ENCODE measurements at regions not wholly inside any gene's neighbourhood (a gene's known extent, or its start where the extent isn't known, plus 50 kb on each side); places are given as distances from the start of the nearest gene placed in this dataset.

- no peaks in the 10 kb centered on the region for H3K79me1 ChIP-seq (ENCODE audit: low read depth in 1 of 2, low read length in 2 of 2)
- no peak overlapping the region for H3K23ac ChIP-seq (ENCODE audit: low read depth, low read length)
- in situ Hi-C loops (cut with MboI; ENCODE audit: low sequenced_read_pairs), result no loop called here
- no TSS peak for BruUV-seq (replicated peaks)
- no peak overlapping the region for H4K8ac ChIP-seq (ENCODE audit: low read depth in 2 of 2, low read length in 2 of 2)
- H3K36me3 ChIP-seq (ENCODE audit: control insufficient read depth, insufficient read depth, low read length), result no peaks in the 10 kb centered on the region
- no peak overlapping the region for H2BK5ac ChIP-seq (ENCODE audit: low read depth, low read length, poor library complexity, severe bottlenecking)
- H3K27me3 ChIP-seq (ENCODE audit: control insufficient read depth, insufficient read depth, low read length), result peaks cover 6% of the 10 kb centered on the region
- WGBS, 2 experiments (ENCODE audit: extremely low coverage in 2 of 2, insufficient read length in 1 of 2), result no CpG with 5 or more reads among the region's 3 CpGs
- no peak overlapping the region for H2AFZ ChIP-seq (replicated peaks; ENCODE audit: low read length, poor library complexity)
- no peak overlapping the region for H3K4me3 ChIP-seq (ENCODE audit: insufficient read depth, low read depth, low read length)
- H3K9me1 ChIP-seq (ENCODE audit: insufficient read depth, low read length), result no peaks in the 10 kb centered on the region
- no peak overlapping the region for H3K4me2 ChIP-seq (ENCODE audit: low read depth, low read length)
- H2BK20ac ChIP-seq (ENCODE audit: low read depth, low read length), result no peak overlapping the region
- intact Hi-C loops (cut with micrococcal nuclease), result no loop called here
- no peak overlapping the region for H3K4ac ChIP-seq (ENCODE audit: low read depth, low read length)
- no peak overlapping the region for H2BK15ac ChIP-seq (ENCODE audit: low read depth, low read length)
- H2AK5ac ChIP-seq (ENCODE audit: low read depth, low read length), result no peak overlapping the region
- dilution Hi-C loops (cut with HindIII; ENCODE audit: low sequenced_read_pairs, unreplicated experiment), result no loop called here
- H3K9ac ChIP-seq (ENCODE audit: low read depth, low read length), result no peak overlapping the region
- H3K56ac ChIP-seq (ENCODE audit: extremely low read depth, insufficient read depth, low read length), result no peak overlapping the region
- no peaks in the 10 kb centered on the region for H4K20me1 ChIP-seq (ENCODE audit: insufficient read depth, low read length)
- no peak overlapping the region for H4K5ac ChIP-seq (ENCODE audit: low read depth, low read length)
- H3K4me1 ChIP-seq (ENCODE audit: control insufficient read depth, insufficient read depth, low read length), result no peaks in the 10 kb centered on the region
- no peak for TF ChIP-seq USF2 (IDR thresholded peaks at IDR 0.05; ENCODE audit: low read depth, low read length)
- TF ChIP-seq MAZ (IDR thresholded peaks at IDR 0.05; ENCODE audit: borderline replicate concordance, low read depth, low read length), result no peak
- TF ChIP-seq MXI1 (IDR thresholded peaks at IDR 0.05; ENCODE audit: borderline replicate concordance, low read depth, low read length), result no peak
- no peak overlapping the region for H3K14ac ChIP-seq (replicated peaks; ENCODE audit: low read depth, low read length)
- no peak overlapping the region for H2AK9ac ChIP-seq (replicated peaks; ENCODE audit: low read depth, low read length, poor library complexity)
- ChIA-PET POLR2A (ENCODE audit: unreplicated experiment) (no interaction called here), CTCF (no interaction called here)
- H3K18ac ChIP-seq (ENCODE audit: low read depth, low read length), result no peak overlapping the region
- H3K9me3 ChIP-seq (ENCODE audit: control insufficient read depth, insufficient read depth, low read length), result no peaks in the 10 kb centered on the region
- no peak for ATAC-seq (ENCODE audit: low read depth)
- no peak overlapping the region for H4K91ac ChIP-seq (ENCODE audit: insufficient read depth, low read depth, low read length)
- H2BK120ac ChIP-seq (ENCODE audit: low read depth, low read length), result no peak overlapping the region
- no peak for DNase-seq
- no peak overlapping the region for H3K27ac ChIP-seq (ENCODE audit: insufficient read depth, low read length)
Measured at GRCh38 chr3:31469385-31469784, 63.3 kb upstream of the STT3B start.

All from IMR-90 (cell line).